GM11168 (cell line): ENCODE measurements at regions not wholly inside any gene's neighbourhood (a gene's known extent, or its start where the extent isn't known, plus 50 kb on each side); places are given as distances from the start of the nearest gene placed in this dataset.

Experiments
- in situ Hi-C: fragments of 300-500 bp; cut with MboI; formaldehyde crosslinking; loops from one replicate; pipeline ENCODE4 v1.12.0; 2022; ENCODE audit warnings: low sequenced_read_pairs; ENCODE audit not compliant: unreplicated experiment

DNA sequence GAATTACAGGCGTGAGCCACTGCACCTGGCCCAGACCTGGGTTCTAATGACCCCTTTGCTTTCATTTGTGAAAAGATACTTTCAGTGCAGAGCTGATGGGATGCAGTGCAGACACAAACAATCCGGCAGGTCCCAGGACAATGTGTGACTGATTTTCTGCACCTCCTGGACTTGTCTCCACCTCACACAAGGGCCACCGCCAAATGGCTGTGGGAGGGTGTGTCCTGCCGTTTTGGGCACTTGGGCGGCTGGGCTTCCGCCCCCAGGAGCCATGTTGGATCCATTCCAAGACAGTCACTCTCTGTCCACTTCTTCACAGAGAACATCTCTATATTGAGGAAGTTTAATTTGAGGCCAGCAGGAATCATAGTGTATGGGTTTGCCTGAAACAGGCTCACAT, 112.3 kb upstream of the ZNF507 start:
- in situ Hi-C loops, result loop anchor here (25.0 kb wide), 2 partner anchors 1446 to 1546 kb away; no protein-coding TSS in a partner anchor

DNA sequence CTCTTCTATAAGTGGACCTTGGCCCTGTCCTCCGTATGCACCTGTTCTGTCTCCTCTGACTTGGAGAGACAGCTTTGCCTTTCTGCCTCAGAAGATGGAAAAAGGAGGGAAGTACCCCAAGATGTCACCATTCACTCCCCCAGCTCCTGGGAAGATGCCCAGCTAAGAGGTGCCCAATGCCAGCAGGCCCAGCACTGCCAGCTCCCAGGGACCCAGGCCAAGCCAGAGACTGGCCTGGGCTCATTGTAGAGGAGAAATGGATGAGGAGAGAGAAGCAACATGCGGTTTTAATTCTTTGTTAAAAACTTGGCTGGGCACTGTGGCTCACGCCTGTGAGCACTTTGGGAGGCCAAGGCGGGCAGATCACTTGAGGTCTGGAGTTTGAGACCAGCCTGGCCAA, 111.5 kb upstream of the ZNF507 start:
- in situ Hi-C loops, result loop anchor here (25.0 kb wide), 2 partner anchors 1447 to 1547 kb away; no protein-coding TSS in a partner anchor

DNA sequence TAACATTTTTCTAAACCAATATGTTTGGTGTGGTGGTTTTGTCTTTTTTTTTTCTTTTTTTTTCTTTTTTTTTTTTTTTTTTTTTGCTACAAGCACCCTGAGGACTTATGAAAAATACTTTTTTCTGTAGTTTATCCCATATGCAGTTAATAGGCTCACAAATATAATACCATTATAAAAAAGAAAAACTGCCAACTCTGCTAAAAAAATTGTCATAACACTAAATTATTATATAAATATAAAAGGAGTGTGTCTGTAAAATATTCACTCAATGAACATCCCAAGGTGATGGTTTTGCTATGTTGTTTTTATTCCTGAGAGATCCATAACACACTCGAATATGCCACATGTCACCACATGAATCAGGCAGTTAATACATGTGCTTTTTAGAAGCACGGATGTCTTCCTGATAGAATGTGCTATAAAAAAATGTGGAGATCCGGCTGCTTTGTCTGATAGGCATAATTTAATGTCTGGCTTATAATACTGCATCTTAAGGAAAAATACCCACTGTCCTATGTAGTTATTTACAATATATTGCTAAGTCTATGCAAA, 110.7 kb upstream of the ZNF507 start:
- in situ Hi-C loops, result loop anchor here (25.0 kb wide), 2 partner anchors 1447 to 1547 kb away; no protein-coding TSS in a partner anchor

DNA sequence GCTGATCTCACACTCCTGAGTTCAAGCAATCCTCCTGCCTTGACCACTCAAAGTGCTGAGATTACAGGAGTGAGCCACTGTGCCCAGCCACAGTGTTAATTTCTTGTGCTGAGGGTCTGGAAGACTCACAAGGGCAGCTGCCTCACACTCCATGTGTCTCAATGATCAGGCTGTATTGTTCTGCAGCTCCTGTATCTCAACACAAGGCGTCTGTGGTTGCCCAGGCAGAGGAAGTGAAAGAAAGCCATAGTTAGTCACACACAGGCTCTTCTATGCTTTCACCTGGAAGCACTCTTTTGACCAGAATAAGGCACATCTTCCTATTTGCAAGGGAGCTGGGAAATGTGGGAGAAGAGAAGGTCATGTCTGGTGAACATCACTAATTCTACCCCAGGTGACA, 107.3 kb upstream of the ZNF507 start:
- in situ Hi-C loops, result loop anchor here (25.0 kb wide), 2 partner anchors 1451 to 1551 kb away; no protein-coding TSS in a partner anchor

DNA sequence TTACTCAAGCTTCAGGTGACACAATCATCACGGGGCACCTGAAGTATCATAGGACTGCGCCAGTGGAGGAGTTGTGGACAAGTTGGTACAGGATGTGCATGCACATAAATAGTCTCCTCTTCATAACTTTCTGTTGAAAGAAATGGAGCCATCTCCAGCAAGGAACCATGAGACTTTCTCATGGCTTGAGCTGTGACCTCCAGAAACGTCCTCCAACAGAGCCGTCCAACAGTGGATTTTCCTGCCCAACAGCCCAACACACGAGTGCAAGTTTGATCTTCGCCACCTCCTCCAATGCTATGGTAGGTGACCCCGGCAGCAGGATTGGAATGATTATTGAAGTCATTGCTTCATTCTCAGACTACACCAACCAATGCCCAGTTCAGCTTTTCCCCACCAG, 105.1 kb upstream of the ZNF507 start:
- in situ Hi-C loops, result loop anchor here (25.0 kb wide), 2 partner anchors 1453 to 1553 kb away; no protein-coding TSS in a partner anchor

DNA sequence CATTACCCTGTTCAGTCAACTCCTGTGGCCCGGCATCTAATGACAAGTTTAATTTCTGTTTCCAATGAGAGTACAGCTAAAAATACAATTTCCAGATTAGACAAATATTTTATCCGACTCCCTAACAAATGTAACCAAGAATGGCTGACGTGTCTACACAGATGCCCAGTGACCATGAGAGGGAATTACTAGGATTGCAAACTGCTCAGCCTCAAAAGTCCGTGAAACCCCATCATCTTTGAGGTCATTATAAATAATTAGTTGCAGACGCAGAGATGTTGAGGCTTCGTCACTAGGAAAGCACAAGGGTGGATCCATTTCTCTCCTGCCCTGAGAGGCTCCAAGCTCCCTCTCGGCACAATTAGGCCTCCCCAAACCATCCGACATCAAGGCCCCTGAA, 104.1 kb upstream of the ZNF507 start:
- in situ Hi-C loops, result loop anchor here (25.0 kb wide), 2 partner anchors 1454 to 1554 kb away; no protein-coding TSS in a partner anchor

DNA sequence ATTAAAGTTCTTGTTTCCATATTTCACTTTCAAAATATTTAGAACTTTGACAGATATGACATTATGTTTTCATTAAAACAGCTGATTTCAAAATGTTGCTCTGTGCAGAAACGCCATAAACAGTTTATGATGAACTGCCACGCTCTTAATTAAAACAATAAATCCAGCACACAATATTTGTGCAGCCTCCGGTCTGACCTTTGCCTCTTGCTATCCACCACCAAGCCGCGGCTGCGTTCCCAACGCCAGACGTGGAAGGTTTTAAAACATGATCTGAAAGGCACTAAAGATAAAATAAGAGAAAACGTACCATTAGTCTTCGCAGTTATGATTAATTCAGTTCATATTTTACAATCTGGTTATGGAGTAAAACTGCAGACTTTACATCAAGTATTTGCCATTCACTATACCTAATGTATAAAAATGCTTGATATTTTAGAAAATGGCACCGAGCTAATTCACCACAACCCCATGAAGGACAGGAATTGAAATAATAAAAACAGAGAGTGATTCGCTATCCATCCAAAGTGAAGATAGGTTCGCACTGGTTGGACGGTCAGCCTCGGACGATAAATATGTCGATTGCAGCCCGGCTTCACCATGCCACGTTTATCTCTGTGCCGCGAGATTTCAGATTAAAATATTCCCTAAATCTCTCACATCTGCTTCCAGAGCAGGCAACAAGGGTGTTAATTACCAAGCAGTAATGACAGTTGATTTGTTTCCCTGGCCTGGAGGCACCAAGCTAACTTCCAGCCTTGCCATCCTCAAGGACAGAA, 103.3 kb upstream of the ZNF507 start:
- in situ Hi-C loops, result loop anchor here (25.0 kb wide), 2 partner anchors 1455 to 1555 kb away; no protein-coding TSS in a partner anchor

DNA sequence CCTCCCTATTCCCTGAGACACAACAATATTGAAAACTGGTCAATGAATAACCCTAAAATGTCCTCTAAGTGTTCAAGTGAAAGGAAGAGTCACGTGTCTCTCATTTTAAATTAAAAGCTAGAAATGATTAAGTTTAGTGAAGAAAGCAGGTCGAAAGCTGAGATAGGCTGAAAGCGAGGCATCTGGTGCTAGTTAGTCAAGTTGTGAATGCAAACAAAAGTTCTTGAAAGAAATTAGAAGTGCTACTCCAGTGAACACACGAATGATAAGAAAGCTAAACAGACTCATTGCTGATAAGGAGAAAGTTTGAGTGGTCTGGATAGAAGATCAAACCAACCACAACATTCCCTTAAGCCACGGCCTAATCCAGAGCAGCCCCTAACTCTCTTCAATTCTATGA, 99.4 kb upstream of the ZNF507 start:
- in situ Hi-C loops, result loop anchor here (25.0 kb wide), 2 partner anchors 1459 to 1559 kb away; no protein-coding TSS in a partner anchor

DNA sequence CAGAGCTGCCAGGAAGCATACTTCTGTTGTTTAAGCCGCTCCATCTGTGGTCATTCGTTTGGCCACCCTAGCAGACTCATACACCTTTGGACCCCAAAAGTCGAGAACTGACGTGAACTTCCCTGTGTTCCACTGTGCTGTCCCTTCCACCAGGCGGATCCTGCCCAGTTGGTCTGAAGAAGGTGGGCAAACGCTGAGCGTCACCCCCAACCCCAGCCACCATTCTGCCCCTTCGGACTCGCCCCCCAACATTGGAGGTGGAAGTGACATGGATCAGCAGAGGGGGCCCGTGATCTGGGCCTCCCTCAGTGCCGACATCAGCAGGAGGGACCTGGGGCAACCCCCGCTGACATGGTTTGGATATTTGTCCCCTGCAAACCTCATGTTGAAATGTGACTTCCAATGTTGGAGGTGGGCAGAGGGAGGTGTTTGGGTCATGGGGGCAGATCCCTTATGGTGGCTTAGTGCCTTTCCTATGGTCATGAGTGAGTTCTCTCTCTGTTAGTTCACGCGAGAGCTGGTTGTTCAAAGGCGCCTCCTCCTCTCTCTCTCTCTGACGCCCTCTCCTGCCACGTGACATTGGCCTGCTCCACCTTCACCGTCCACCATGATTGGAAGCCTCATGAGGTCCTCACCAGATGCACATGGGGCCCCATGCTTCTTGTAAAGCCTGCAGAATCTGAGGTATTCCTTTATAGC, 93.6 kb upstream of the ZNF507 start:
- in situ Hi-C loops, result no loop called here

DNA sequence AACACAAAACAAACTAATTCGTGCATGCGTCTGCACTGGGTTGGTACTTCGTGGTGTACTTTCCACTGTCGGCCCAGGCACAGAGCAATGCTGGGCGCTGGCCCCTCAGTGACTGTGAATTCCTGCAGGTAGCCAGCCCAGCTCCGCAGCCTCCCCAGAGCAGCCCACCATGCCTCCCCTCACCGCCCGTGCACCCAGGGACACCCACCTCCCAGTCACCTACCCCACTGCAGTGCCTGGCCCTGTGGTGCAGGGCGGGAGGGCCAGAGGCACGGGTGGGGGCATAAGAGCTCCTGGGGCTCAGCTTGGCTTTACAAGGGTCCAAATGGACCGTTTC, 93.1 kb upstream of the ZNF507 start:
- in situ Hi-C loops, result no loop called here

DNA sequence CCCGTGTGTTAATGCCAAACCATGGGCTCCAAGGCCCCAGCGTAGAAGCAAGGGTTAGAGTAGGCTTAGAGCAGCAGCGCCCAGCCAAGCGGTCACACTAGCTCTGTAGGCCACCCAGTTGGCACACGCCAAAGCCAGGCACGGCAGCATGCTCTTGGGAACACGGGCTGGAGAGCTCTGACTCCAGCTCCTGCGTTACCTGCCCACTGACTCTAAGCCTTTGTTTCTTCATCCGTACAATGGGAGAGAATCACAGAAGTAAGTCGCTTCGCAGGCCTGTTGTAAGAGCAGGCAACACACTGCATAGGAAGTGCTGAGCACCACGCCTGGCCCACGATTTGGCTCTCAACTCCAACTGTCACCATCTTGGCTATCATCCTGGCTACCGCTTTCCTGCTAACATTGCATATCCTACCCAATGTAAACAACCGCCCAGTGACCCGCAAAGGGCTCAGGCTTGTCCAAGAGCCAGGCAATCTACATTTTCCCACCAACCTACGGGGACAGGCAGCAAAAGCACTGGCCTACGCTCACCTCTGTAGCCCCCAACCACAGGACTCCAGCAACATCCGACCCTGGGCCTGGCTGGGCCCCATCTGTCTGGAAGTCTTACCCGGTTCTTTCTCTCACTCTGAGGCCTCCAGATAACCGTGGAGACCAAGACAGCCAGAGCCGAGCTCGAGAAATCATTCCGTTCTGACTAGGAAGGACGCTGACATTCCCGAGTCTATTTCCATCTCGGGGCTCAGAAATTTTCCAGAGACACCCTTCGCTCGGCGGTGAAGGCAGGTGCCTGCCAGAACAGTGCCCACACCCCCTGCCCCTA, 91.5 kb upstream of the ZNF507 start:
- in situ Hi-C loops, result no loop called here

DNA sequence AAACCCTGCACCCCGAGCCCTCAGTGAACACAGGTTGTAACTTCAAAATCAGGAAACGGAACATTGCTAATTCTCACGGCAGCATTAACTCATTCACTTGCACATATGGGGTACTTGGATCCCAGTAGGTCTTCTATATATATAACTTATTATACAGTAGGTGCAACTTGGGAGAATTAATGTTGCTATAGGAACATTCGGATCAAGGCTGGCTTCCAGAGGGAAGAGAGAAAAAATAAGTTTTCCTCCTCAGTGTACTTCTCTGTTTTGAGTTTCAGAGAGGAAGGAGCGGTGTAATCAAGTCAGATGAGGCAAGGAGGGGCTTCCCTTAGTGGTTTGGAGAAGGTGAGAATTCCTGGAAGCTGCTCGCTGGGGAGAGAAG, 90.9 kb upstream of the ZNF507 start:
- in situ Hi-C loops, result no loop called here

DNA sequence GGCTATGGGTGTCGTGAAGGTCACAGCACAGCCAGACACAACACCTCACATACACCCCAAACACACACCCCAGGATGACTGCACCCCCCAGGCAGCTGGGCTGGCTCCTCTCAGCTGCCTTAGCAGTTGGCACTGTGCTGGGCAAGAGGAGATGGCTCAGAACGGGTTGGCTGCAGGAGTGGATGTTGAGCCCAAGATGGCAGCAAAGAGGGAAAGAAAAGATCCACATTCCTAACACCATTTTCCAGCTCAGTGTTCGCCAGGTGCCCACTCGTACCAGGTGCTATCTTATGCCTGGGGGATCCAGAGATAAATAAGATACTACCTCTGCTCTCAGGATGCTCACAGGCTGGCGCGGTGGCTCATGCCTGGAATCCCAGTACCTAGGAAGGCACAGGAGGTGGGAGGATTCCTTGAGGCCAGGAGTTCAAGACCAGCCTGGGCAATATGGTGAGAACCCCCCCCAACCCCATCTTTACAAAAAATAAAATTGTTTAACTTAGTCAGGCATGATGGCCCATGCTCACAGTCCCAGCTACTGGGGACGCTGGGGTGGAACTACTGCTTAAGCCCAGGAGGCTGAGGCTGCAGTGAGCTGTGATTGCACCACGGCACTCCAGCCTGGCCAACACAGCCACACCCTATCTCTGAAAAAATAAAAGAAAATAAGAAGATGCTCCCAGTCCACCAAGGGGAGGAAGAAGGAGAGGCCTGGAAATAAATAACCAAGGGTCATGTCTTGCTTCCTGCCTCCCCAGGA, 89.7 kb upstream of the ZNF507 start:
- in situ Hi-C loops, result no loop called here

DNA sequence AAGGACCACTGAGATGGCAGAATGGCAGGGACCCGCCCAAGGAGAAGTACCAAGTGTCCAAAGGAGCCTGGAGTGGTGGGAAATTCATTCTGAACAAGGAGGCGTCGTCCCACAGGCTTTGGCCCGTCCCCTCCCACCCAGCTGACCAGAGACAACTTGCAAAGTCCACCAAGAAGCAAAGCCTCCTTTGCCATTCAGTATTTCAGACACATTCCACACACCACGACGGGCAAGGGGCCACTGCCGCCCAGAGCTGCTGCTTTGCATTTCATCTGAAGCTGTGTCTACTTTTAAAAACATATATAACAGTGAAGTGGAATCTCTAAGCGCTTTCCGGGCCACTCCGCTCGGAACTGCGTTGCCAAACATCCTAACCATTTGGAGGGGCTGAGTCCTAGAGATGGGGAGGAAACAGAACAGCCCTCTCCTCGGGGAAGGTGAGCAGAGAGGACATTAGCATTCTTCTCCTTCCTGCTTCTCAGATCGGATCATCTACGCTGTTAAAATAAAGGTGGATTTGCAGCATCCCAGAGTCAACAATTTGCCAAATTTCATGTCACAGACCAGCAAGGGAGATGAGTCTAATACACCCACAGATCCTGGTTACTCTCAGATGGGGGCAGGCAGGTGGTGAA, 89.0 kb upstream of the ZNF507 start:
- in situ Hi-C loops, result no loop called here

DNA sequence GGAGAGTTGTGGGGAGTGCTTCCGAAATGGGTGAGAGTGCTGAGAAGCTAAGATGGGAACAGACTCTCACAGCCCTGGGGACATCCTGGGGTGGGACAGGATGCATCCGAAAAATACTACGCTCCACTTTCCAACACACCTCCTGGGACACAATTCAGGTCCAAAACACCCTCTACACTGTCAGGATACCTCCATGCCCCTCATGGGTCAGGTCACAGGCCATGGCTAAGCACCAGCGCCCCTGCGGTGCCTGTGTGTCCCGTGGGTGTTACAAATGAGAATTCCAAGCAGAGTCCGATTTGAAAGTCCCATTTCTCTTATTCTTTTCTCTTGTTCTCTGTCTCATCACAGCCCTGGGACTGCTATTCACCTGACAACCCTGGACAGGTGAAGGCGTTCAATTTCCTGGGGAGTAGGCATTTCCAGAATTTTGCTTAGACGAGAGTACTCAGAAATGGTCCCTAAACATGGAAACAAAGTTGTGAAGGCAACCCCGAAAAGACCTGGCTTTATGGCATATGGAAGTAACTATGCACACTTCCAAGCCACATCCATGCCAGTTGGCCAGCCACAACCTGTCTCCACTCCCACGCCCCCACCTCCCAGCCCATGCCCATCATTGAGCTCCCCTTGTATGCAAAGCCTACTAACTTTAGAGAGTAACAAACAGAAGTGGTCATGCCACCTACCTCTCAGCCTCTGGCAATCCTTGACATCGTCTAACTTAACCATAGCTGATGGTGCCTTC, 87.9 kb upstream of the ZNF507 start:
- in situ Hi-C loops, result no loop called here

DNA sequence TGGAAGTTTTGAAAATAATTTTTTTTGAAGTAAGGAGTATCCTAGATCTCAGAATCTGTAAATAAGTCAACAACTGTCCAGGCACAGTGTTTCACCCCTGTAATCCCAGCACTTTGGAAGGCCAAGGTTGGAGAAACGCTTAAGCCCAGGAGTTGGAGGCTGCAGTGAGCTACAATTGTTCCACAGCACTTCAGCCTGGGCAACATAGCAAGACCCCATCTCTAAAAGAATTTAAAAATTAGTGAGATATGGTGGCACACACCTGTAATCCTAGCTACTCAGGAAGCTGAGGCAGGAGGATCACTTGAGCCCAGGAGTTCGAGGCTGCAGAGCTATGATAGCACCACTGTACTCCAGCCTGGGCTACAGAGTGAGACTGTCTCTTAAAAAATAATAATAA, 87.2 kb upstream of the ZNF507 start:
- in situ Hi-C loops, result no loop called here

DNA sequence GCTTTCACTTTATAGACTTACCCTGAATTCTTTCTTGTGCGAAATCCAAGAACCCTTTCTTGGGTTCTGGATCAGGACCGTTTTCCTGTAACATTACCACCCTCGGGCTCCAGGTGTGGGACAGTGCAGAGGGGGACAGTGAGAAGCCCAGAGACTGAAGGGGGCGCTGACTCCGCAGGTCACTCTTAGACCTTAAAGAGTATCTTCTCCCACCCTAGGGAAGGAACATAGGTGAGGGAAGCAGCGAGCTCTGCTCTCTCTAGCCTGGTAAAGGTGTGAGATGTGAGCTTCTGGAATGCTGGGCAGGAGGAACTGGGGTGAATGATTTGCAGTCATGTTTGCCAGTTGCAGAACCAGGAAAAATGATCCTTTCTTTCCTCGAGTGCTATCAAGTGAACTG, 80.8 kb upstream of the ZNF507 start:
- in situ Hi-C loops, result no loop called here

DNA sequence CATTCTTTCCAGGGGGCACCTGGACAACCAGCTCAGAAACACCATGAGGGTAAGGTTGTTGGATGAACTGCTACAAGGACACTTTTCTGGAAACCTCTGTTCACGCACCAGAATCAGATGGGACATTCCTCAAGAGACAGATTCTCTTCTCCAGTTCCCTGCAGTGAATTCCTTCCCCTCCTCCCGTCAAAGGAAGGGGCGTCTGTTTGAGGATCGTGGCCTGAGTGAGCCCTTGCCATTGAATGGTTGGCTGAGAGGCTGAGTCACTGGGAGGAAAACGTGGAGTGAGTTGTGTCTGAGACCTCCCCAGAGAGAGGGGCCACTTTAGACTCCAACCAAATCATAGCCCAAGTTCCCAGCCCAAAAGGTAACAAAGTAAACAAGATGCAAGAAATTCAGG, 79.4 kb upstream of the ZNF507 start:
- in situ Hi-C loops, result no loop called here
